ENCODE measurements at regions not wholly inside any gene's neighbourhood (a gene's known extent, or its start where the extent isn't known, plus 50 kb on each side); places are given as distances from the start of the nearest gene placed in this dataset.

- TF ChIP-seq POLR2AphosphoS5 (IDR thresholded peaks at IDR 0.05; ENCODE audit: low read depth) (no peak), CTCF (IDR thresholded peaks at IDR 0.05; ENCODE audit: insufficient read depth, low read length) (no peak), REST (IDR thresholded peaks at IDR 0.05; ENCODE audit: insufficient replicate concordance, low read depth) (no peak), SPI1 (IDR thresholded peaks at IDR 0.05; ENCODE audit: borderline replicate concordance, low read depth) (no peak)
These were observed 184.2 kb upstream of the HDAC4 start for GRCh38 chr2:239584986-239585385.
